ENCODE measurements at regions not wholly inside any gene's neighbourhood (a gene's known extent, or its start where the extent isn't known, plus 50 kb on each side); places are given as distances from the start of the nearest gene placed in this dataset.
"Not testable (repeated sequence)": the region's sequence is repeated elsewhere in the genome, so short reads cannot be mapped to it uniquely, and the experiment has no call there.

DNA sequence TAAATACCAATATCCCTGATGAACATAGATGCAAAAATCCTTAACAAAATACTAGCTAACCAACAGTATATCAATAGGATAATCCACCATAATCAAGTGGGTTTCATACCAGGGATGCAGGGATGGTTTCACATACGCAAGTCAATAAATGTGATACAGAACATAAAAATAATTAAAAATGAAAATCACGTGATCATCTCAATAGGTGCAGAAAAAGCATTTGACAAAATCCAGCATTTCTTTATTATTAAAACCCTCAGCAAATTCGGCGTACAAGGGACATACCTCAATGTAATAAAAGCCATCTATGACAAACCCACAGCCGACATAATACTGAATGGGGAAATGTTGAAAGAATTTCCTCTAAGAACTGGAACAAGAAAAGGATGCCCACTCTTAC, 793.5 kb downstream of the NR4A2 start:
- TF ChIP-seq, protein P1, sequence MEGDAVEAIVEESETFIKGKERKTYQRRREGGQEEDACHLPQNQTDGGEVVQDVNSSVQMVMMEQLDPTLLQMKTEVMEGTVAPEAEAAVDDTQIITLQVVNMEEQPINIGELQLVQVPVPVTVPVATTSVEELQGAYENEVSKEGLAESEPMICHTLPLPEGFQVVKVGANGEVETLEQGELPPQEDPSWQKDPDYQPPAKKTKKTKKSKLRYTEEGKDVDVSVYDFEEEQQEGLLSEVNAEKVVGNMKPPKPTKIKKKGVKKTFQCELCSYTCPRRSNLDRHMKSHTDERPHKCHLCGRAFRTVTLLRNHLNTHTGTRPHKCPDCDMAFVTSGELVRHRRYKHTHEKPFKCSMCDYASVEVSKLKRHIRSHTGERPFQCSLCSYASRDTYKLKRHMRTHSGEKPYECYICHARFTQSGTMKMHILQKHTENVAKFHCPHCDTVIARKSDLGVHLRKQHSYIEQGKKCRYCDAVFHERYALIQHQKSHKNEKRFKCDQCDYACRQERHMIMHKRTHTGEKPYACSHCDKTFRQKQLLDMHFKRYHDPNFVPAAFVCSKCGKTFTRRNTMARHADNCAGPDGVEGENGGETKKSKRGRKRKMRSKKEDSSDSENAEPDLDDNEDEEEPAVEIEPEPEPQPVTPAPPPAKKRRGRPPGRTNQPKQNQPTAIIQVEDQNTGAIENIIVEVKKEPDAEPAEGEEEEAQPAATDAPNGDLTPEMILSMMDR (IDR thresholded peaks at IDR 0.05), result not testable (repeated sequence)
- not testable (repeated sequence) for TF ChIP-seq EP300, POLR2A (IDR thresholded peaks at IDR 0.05)
